BJ (cell line): ENCODE measurements at regions not wholly inside any gene's neighbourhood (a gene's known extent, or its start where the extent isn't known, plus 50 kb on each side); places are given as distances from the start of the nearest gene placed in this dataset.

Source experiments
- CTCF ChIA-PET: fragments of 350-600 bp; formaldehyde crosslinking; extraction: SDS; loops from one replicate; lab custom pipeline; 2021; ENCODE audit warnings: antibody characterized with exemption, inconsistent platforms; lab: Yijun Ruan, JAX
- POLR2A ChIA-PET: fragments of 300-600 bp; sonication (Branson Sonifier 250); formaldehyde crosslinking; extraction: SDS; loops from one replicate; lab custom pipeline; 2021; ENCODE audit warnings: antibody characterized with exemption; lab: Charles Lee
- DNase-seq: peaks from one replicate; pipeline ENCODE4 v3.0.0-alpha.2; 2011; ENCODE audit warnings: low read depth
- H3K27me3 ChIP-seq: 2 replicates; pipeline ENCODE4 v1.6.0; 2011; ENCODE audit warnings: low read length; ENCODE audit not compliant: control insufficient read depth, insufficient read depth
- H3K36me3 ChIP-seq: 2 replicates; pipeline ENCODE4 v1.5.1; 2011; ENCODE audit warnings: low read length; ENCODE audit not compliant: control insufficient read depth, insufficient read depth
- H3K4me3 ChIP-seq: 2 replicates; pipeline ENCODE4 v1.5.1; 2011; ENCODE audit warnings: low read depth, mild to moderate bottlenecking, control low read depth, low read length
- TF ChIP-seq, protein P1 (sequence below): IDR thresholded peaks from 2 replicates; pipeline ENCODE4 v1.5.1; 2011; ENCODE audit warnings: low read depth, mild to moderate bottlenecking, control low read depth, inconsistent platforms, low read length, moderate library complexity; ENCODE audit not compliant: insufficient read depth

DNA sequence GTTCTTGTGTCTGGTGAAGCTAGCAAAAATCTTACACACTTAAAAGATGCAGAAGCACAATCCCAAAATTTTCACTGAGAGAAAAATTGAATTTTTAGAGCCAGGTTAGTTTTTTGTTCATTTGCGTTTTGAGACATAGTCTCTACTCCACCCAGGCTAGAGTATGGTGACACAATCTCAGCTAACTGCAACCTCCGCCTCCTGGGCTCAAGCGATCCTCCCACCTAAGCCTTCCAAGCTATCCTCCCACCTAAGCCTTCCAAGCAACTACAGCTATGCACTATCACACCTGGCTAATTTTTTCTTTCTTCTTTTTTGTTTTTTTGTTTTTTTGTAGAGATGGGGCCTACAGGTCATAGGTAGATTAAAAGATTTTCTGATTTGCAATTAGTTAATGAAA lies 113.1 kb upstream of the RAB6C start:
- no peaks in the 10 kb centered on the region for H3K27me3 ChIP-seq
- no peak overlapping the region for H3K4me3 ChIP-seq
- ChIA-PET POLR2A (no interaction called here), CTCF (interaction anchor here (0.6 to 2.0 kb wide), 2 partner anchors 9 to 468 kb away, joined by 3 to 7 read pairs; no protein-coding TSS in a partner anchor)
- DNase-seq = no peak
- no peaks in the 10 kb centered on the region for H3K36me3 ChIP-seq
- TF ChIP-seq, protein P1, sequence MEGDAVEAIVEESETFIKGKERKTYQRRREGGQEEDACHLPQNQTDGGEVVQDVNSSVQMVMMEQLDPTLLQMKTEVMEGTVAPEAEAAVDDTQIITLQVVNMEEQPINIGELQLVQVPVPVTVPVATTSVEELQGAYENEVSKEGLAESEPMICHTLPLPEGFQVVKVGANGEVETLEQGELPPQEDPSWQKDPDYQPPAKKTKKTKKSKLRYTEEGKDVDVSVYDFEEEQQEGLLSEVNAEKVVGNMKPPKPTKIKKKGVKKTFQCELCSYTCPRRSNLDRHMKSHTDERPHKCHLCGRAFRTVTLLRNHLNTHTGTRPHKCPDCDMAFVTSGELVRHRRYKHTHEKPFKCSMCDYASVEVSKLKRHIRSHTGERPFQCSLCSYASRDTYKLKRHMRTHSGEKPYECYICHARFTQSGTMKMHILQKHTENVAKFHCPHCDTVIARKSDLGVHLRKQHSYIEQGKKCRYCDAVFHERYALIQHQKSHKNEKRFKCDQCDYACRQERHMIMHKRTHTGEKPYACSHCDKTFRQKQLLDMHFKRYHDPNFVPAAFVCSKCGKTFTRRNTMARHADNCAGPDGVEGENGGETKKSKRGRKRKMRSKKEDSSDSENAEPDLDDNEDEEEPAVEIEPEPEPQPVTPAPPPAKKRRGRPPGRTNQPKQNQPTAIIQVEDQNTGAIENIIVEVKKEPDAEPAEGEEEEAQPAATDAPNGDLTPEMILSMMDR = no peak

DNA sequence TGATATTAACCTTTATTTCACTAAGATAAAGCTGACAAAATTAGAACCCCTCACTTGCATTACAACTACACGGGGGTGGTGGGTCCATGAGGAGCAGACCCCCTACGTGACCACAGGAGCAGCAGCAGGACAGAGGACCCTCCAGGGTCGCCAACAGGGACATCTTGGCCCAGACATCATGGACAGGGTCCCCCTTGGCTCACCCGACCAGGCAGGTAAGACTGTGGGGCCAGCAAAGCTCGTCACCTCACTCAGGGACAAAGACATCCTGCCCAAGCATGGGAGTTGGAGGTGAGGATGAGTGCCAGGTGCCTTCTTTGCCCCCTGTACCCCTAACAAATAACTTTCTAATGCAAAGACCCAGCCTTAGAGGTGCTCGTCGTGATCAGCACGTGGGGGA lies 111.3 kb upstream of the RAB6C start:
- TF ChIP-seq, protein P1 = no peak
- ChIA-PET CTCF (no interaction called here), POLR2A (no interaction called here)
- Histone ChIP-seq H3K36me3 (no peaks in the 10 kb centered on the region), H3K27me3 (no peaks in the 10 kb centered on the region), H3K4me3 (no peak overlapping the region)
- DNase-seq = no peak

DNA sequence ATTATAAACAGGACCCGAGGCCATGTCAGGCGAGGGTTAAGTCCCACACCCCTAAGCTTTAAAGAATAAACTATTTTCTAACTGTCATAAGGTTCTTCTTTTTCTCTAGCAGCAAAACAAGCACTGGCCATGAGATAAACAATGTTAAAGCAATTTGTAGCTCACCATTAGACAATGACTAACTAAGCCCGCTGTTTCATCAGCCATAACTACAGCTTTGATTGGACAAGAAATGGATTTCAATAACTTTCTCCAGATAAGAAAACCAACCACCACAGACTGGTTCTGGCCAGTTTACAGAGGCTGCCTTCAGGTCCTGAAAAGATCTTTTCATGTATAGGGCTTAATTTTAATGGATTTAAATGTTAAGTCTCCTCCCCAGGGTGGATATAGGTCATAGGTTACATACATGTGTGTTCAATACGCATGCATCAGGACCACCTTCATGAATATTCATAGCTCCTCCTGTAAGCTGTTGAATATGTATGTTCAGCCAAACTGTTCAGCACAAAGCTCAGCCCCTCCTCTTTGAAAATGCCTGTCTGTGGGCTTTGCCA lies 108.7 kb upstream of the RAB6C start:
- no peaks in the 10 kb centered on the region for H3K27me3 ChIP-seq
- H3K36me3 ChIP-seq = no peaks in the 10 kb centered on the region
- DNase-seq = no peak
- no peak overlapping the region for H3K4me3 ChIP-seq
- POLR2A ChIA-PET = no interaction called here
- CTCF ChIA-PET = interaction anchor here (0.7 kb wide), 1 partner anchor 556 kb away, joined by 3 read pairs; no protein-coding TSS in a partner anchor
- TF ChIP-seq, protein P1 = no peak

DNA sequence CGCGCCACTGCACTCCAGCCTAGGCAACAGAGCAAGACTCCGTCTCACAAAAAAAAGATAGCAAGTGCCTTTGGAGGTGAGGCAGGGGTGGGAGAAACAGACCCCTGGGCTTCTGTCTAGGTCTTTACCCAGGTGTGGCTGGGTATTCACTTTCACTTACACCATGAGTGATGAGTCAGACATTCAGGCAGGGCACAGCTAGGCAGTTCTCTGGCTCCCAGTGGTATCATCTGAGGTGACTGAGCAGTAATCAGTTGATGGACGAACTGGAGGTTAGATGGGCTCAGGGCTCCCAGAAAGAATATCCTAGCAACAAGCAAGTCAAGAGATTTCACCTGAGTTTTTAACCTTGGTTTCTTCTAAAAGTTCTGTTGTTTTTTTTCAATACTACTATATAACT lies 107.0 kb upstream of the RAB6C start:
- Histone ChIP-seq H3K4me3 (no peak overlapping the region), H3K36me3 (no peaks in the 10 kb centered on the region), H3K27me3 (no peaks in the 10 kb centered on the region)
- POLR2A ChIA-PET = no interaction called here
- TF ChIP-seq, protein P1 = no peak
- CTCF ChIA-PET = no interaction called here
- no peak for DNase-seq

DNA sequence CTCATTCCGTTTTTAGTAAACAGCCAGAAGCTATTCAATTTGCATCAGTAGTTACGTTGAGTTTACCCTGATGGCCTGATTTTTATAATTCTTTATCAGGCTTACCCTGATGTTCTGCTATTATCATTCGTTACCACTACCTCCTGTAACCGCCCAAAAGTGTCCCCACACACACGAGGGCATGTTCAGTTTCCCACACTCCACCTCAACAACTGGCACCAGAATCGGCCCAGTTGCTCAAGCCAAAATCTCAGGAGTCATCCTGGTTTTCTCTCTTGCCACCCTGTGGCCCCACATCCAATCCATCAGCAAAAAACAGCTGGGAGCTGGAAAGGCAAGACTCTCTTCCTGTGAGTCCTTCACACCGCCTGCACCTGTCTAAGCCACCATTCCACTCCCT lies 102.9 kb upstream of the RAB6C start:
- H3K4me3 ChIP-seq = no peak overlapping the region
- H3K36me3 ChIP-seq = no peaks in the 10 kb centered on the region
- CTCF ChIA-PET = interaction anchor here (0.6 kb wide), 1 partner anchor 339 kb away, joined by 3 read pairs; no protein-coding TSS in a partner anchor

More for the DNA sequence above, 102.9 kb upstream of the RAB6C start:
- no peaks in the 10 kb centered on the region for H3K27me3 ChIP-seq
- DNase-seq = no peak
- TF ChIP-seq, protein P1 = no peak
- POLR2A ChIA-PET = no interaction called here
